ENCODE measurements at regions not wholly inside any gene's neighbourhood (a gene's known extent, or its start where the extent isn't known, plus 50 kb on each side); places are given as distances from the start of the nearest gene placed in this dataset.
A peak's percentile ranks its signal among the peaks of the same experiment; 100 is the strongest.

GRCh38 chr17:34451313-34451712 lies 88.3 kb upstream of the CCL1 start:
- WGBS, 2 donors: 74 to 86% methylated on average over 2 of the region's 2 CpGs
- Histone ChIP-seq H3K4me1 (no peaks in the 10 kb centered on the region), H3K27me3 (no peaks in the 10 kb centered on the region), H3K27ac (no peak overlapping the region), H3K4me3 (no peak overlapping the region), H3K9me3 (no peaks in the 10 kb centered on the region), H3K36me3 (no peaks in the 10 kb centered on the region)
- TF ChIP-seq CTCF (IDR thresholded peaks at IDR 0.05) (no peak), POLR2A (IDR thresholded peaks at IDR 0.05) (no peak), POLR2AphosphoS5 (IDR thresholded peaks at IDR 0.05) (no peak), EP300 (IDR thresholded peaks at IDR 0.05) (no peak)
- no peak for ATAC-seq (ENCODE audit: low FRiP score in 2 of 2)
- DNase-seq: no peak

- no peak for ATAC-seq (ENCODE audit: low FRiP score in 2 of 2)
- no peaks in the 10 kb centered on the region for H3K9me3 ChIP-seq
- H3K27ac ChIP-seq: no peak overlapping the region
- H3K4me3 ChIP-seq: no peak overlapping the region
- WGBS, 2 donors: 47 to 59% methylated on average over 3 of the region's 3 CpGs
- TF ChIP-seq CTCF (IDR thresholded peaks at IDR 0.05): no peak
- no peak for DNase-seq
- H3K4me1 ChIP-seq: no peaks in the 10 kb centered on the region
- no peaks in the 10 kb centered on the region for H3K36me3 ChIP-seq
- no peaks in the 10 kb centered on the region for H3K27me3 ChIP-seq
These were observed 84.4 kb upstream of the CCL1 start for GRCh38 chr17:34447406-34447805.

DNA sequence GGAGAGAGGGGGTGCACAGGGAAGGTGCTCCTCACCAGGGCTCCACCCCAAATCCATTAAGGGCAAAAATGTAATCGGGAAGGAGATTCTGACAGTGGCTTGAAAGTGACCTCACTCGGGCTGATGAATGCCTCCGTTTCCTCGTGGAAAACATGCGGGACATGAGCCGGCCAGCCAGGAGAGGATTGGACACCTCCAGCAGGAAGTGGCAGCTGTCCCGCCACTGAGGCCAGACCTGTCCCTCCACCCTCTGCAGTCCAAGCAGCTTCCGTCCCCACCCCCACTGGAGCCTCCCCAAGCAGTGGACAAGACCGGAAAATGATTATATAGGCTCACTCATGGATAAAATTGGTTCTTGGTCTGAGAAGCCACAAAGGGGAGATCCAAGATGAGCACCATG lies 82.1 kb upstream of the CCL1 start:
- 62 to 71% methylated on average over 9 of the region's 9 CpGs for WGBS, 2 donors
- ATAC-seq (ENCODE audit: low FRiP score in 2 of 2) (no peak), DNase-seq (no peak)
- no peaks in the 10 kb centered on the region for H3K27me3 ChIP-seq
- H3K4me3 ChIP-seq: no peak overlapping the region
- no peaks in the 10 kb centered on the region for H3K9me3 ChIP-seq
- TF ChIP-seq CTCF (IDR thresholded peaks at IDR 0.05) (no peak), POLR2AphosphoS5 (IDR thresholded peaks at IDR 0.05) (no peak), EP300 (IDR thresholded peaks at IDR 0.05) (no peak), POLR2A (IDR thresholded peaks at IDR 0.05) (no peak)
- no peaks in the 10 kb centered on the region for H3K36me3 ChIP-seq
- H3K4me1 ChIP-seq: no peaks in the 10 kb centered on the region
- no peak overlapping the region for H3K27ac ChIP-seq

DNA sequence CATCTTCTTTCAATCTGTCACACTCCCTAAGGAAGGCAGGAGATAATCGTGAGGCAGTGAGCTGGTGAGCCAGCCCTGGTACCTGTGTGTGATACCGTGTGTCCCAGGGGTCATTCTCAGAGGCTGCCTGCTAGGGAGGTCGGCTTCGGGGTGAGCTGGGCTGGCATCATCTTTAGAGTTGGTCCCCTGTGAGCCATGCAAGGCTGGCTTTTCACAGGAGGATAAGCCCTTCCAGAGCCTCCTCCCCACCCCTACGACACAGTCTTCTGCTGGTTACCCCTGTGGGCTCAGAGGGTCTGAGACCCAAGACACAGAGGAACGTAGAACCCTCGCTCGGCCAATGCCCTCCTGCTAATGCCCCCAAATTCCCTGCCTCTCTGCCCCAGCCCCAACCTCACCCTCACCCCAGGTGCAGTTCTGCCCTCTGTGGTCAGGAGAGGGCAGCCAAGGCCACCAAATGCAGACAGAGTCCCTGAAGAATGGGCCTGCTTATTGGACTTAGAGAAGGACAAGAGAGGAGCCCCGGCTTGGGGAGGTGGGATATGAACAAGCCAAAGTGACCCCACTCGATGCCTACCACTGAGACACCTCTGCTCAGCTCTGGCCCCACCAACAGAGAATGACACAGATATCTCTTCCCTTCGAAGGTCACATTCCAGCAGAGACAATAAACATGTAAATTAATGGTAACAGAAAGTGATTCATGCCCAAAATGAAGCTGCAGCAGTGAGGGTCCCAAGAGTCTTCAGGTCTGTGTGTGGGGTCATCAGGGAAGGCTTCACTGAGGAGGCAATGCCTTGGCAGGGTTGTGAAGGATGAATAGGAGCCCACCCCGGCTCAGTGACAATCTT lies 80.8 kb upstream of the CCL1 start:
- no peaks in the 10 kb centered on the region for H3K4me1 ChIP-seq
- no peaks in the 10 kb centered on the region for H3K36me3 ChIP-seq
- TF ChIP-seq CTCF (IDR thresholded peaks at IDR 0.05) (peak in 2 of 6 experiments; percentile 9 to 11), POLR2AphosphoS5 (IDR thresholded peaks at IDR 0.05) (no peak)
- DNase-seq: no peak
- no peak for ATAC-seq (ENCODE audit: low FRiP score in 2 of 2)
- H3K9me3 ChIP-seq: no peaks in the 10 kb centered on the region
- 39 to 61% methylated on average over 8 to 12 of the region's 12 CpGs for WGBS, 2 donors
- H3K4me3 ChIP-seq: no peak overlapping the region
- H3K27me3 ChIP-seq: no peaks in the 10 kb centered on the region
- no peak overlapping the region for H3K27ac ChIP-seq
